ENCODE measurements at regions not wholly inside any gene's neighbourhood (a gene's known extent, or its start where the extent isn't known, plus 50 kb on each side); places are given as distances from the start of the nearest gene placed in this dataset.

- TF ChIP-seq CTCF (IDR thresholded peaks at IDR 0.05 in 4 of 5, conservative IDR thresholded peaks at IDR 0.05 in 1 of 5), result no peak
- no peak for TF ChIP-seq POLR2A (IDR thresholded peaks at IDR 0.05)
Observed at GRCh38 chr1:194473766-194474165, 1287.4 kb upstream of the B3GALT2 start.
